ENCODE measurements at regions not wholly inside any gene's neighbourhood (a gene's known extent, or its start where the extent isn't known, plus 50 kb on each side); places are given as distances from the start of the nearest gene placed in this dataset.

DNA sequence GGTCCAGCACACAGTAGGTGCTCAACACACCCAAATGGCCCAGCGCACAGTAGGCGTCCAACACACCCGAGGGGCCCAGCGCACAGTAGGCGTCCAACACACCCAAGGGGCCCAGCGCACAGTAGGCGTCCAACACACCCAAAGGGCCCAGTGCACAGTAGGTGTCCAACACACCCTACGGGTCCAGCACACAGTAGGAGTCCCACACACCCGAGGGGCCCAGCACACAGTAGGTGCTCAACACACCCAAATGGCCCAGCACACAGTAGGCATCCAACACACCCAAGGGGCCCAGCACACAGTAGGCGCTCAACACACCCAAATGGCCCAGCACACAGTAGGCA, 80.8 kb downstream of the FOXL3 start:
- TF ChIP-seq, protein P1, sequence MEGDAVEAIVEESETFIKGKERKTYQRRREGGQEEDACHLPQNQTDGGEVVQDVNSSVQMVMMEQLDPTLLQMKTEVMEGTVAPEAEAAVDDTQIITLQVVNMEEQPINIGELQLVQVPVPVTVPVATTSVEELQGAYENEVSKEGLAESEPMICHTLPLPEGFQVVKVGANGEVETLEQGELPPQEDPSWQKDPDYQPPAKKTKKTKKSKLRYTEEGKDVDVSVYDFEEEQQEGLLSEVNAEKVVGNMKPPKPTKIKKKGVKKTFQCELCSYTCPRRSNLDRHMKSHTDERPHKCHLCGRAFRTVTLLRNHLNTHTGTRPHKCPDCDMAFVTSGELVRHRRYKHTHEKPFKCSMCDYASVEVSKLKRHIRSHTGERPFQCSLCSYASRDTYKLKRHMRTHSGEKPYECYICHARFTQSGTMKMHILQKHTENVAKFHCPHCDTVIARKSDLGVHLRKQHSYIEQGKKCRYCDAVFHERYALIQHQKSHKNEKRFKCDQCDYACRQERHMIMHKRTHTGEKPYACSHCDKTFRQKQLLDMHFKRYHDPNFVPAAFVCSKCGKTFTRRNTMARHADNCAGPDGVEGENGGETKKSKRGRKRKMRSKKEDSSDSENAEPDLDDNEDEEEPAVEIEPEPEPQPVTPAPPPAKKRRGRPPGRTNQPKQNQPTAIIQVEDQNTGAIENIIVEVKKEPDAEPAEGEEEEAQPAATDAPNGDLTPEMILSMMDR (IDR thresholded peaks at IDR 0.05) = no peak

DNA sequence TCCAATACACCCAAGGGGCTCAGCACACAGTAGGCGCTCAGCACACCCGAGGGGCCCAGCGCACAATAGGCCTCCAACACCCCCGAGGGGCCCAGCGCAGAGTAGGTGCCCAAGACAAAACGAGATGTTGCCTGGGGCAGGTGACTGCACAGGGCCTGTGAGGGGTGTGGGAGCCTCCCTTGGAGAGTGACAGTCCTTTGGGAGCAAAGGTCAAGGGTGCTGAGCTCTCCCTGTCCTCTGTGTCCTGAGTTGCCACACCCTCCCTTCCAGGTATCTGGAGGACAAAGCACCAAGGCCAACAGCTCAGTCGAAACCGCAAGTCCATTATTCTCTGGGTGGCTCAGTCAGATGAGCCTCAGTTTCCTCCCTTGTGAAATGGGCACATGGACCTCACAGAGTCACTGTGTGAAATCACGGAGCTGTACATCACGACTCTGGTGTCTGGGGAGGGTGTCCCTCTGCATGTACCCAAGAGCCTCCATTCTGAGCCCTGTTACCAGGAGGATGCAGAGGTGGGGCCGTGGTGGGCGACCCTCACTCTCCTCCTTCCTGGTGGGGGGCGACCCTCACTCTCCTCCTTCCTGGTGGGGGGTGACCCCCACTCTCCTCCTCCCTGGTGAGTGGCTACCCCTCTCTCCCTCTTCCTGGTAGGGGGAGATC, 81.3 kb downstream of the FOXL3 start:
- Histone ChIP-seq H3K27me3 (ENCODE audit: control insufficient read depth, insufficient read depth, low read length) (no peaks in the 10 kb centered on the region), H3K4me2 (ENCODE audit: low read length) (no peak overlapping the region), H3K27ac (no peak overlapping the region), H3K9me3 (ENCODE audit: control insufficient read depth, low read length) (no peaks in the 10 kb centered on the region), H3K4me3 (ENCODE audit: low read depth, low read length) (no peak overlapping the region), H3K36me3 (ENCODE audit: control insufficient read depth, insufficient read depth, low read length) (no peaks in the 10 kb centered on the region), H2AFZ (no peak overlapping the region), H3K79me2 (no peaks in the 10 kb centered on the region), H3K9ac (no peak overlapping the region), H3K4me1 (no peaks in the 10 kb centered on the region)
- TF ChIP-seq, protein P1 (IDR thresholded peaks at IDR 0.05) = no peak

More for the DNA sequence above, 80.8 kb downstream of the FOXL3 start:
- H3K4me2 ChIP-seq (ENCODE audit: low read length) = no peak overlapping the region
- H3K27me3 ChIP-seq (ENCODE audit: control insufficient read depth, insufficient read depth, low read length) = no peaks in the 10 kb centered on the region
- no peak overlapping the region for H3K9ac ChIP-seq
- H3K27ac ChIP-seq = no peak overlapping the region
- no peak overlapping the region for H3K4me3 ChIP-seq (ENCODE audit: low read depth, low read length)
- no peaks in the 10 kb centered on the region for H3K9me3 ChIP-seq (ENCODE audit: control insufficient read depth, low read length)
- H3K36me3 ChIP-seq (ENCODE audit: control insufficient read depth, insufficient read depth, low read length) = no peaks in the 10 kb centered on the region
- no peaks in the 10 kb centered on the region for H3K79me2 ChIP-seq
- H3K4me1 ChIP-seq = no peaks in the 10 kb centered on the region
- no peak overlapping the region for H2AFZ ChIP-seq

DNA sequence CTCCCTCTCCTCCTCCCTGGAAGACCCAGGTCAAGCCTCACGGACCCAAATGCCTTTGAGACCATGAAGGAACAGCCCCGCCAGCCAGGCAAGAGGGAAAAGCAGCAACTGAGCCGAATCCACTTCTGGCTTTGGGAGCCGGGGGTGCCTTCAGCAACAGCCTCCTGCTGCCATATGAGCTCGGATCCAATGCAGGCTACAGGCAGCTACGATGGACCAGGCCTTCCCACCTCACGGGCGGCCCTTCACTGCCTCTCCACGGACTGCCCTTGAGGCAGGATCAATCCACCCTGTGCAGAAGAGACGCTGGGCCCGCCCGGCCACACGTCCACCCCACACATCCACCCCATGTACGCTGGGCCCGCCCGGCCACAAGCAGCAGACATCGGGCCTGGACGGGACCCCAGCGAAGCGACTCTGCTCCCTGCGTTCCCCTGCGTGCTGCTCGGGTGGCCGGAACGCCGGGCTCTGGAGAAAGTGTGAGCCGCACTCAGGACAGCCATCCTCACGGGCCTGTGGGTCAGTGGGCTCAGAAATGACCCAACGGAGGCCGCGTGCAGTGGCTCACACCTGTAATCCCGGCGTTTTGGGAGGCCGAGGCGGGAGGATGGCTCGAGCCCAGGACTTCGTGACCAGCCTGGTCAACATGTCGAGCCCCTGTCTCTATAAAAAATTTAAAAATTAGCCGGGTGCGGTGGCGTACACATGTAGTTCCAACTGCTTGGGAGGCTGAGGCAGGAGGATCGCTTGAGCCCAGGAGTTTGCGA, 82.0 kb downstream of the FOXL3 start:
- Histone ChIP-seq H3K4me3 (ENCODE audit: low read depth, low read length) (no peak overlapping the region), H3K27me3 (ENCODE audit: control insufficient read depth, insufficient read depth, low read length) (no peaks in the 10 kb centered on the region), H2AFZ (no peak overlapping the region), H3K4me2 (ENCODE audit: low read length) (no peak overlapping the region), H3K27ac (no peak overlapping the region), H3K36me3 (ENCODE audit: control insufficient read depth, insufficient read depth, low read length) (no peaks in the 10 kb centered on the region), H3K9ac (no peak overlapping the region), H3K79me2 (no peaks in the 10 kb centered on the region), H3K4me1 (no peaks in the 10 kb centered on the region), H3K9me3 (ENCODE audit: control insufficient read depth, low read length) (no peaks in the 10 kb centered on the region)
- TF ChIP-seq, protein P1 (IDR thresholded peaks at IDR 0.05) = no peak

DNA sequence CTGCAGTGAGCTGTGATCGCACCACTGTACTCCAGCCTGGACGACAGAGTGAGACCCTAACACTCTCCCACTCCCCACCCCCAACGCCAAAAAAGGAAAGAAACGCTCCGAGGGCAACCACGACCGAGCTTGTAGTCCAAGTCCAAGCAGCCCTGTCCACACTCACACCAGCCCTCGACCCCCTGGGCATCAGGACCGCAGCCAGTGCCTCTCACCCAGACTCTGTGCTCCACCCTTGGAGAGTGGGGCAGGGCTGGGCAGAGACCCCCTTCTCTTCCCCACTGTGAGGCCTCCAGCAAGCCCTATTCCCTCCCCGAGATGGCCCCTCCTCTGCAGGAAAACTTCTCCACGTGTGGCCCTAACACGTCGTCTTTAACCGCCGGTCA, 82.6 kb downstream of the FOXL3 start:
- Histone ChIP-seq H3K4me3 (ENCODE audit: low read depth, low read length) (no peak overlapping the region), H3K27me3 (ENCODE audit: control insufficient read depth, insufficient read depth, low read length) (no peaks in the 10 kb centered on the region)
- TF ChIP-seq, protein P1 (IDR thresholded peaks at IDR 0.05) = no peak

More for the DNA sequence above, 82.6 kb downstream of the FOXL3 start:
- Histone ChIP-seq H3K9me3 (ENCODE audit: control insufficient read depth, low read length) (no peaks in the 10 kb centered on the region), H3K4me1 (no peaks in the 10 kb centered on the region), H3K36me3 (ENCODE audit: control insufficient read depth, insufficient read depth, low read length) (no peaks in the 10 kb centered on the region), H3K27ac (no peak overlapping the region), H2AFZ (no peak overlapping the region), H3K4me2 (ENCODE audit: low read length) (no peak overlapping the region), H3K79me2 (no peaks in the 10 kb centered on the region), H3K9ac (no peak overlapping the region)

All from parathyroid adenoma (tissue), 2 donors.